ENCODE measurements at regions not wholly inside any gene's neighbourhood (a gene's known extent, or its start where the extent isn't known, plus 50 kb on each side); places are given as distances from the start of the nearest gene placed in this dataset.

- H3K36me3 Mint-ChIP-seq (ENCODE audit: insufficient read depth, unreplicated experiment) = no peaks in the 10 kb centered on the region
- no TSS peak for BruUV-seq (replicated peaks)
- Histone ChIP-seq H3K4me1 (no peaks in the 10 kb centered on the region), H3K9me3 (no peaks in the 10 kb centered on the region), H3K36me3 (ENCODE audit: control insufficient read depth, insufficient read depth, low read length) (no peaks in the 10 kb centered on the region), H3K27me3 (replicated peaks; ENCODE audit: control insufficient read depth, insufficient read depth, low read length) (no peaks in the 10 kb centered on the region), H3K4me3 (ENCODE audit: low read depth, low read length) (no peak overlapping the region)
- intact Hi-C loops (cut with micrococcal nuclease; ENCODE audit: unreplicated experiment) = no loop called here
- no peaks in the 10 kb centered on the region for H3K27me3 Mint-ChIP-seq (ENCODE audit: insufficient read depth, unreplicated experiment)
- no peaks in the 10 kb centered on the region for H3K4me1 Mint-ChIP-seq (ENCODE audit: low read depth, unreplicated experiment)
- TF ChIP-seq, protein P1, sequence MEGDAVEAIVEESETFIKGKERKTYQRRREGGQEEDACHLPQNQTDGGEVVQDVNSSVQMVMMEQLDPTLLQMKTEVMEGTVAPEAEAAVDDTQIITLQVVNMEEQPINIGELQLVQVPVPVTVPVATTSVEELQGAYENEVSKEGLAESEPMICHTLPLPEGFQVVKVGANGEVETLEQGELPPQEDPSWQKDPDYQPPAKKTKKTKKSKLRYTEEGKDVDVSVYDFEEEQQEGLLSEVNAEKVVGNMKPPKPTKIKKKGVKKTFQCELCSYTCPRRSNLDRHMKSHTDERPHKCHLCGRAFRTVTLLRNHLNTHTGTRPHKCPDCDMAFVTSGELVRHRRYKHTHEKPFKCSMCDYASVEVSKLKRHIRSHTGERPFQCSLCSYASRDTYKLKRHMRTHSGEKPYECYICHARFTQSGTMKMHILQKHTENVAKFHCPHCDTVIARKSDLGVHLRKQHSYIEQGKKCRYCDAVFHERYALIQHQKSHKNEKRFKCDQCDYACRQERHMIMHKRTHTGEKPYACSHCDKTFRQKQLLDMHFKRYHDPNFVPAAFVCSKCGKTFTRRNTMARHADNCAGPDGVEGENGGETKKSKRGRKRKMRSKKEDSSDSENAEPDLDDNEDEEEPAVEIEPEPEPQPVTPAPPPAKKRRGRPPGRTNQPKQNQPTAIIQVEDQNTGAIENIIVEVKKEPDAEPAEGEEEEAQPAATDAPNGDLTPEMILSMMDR (IDR thresholded peaks at IDR 0.05; ENCODE audit: insufficient read depth in 1 of 2, low read depth in 1 of 2, low read length in 1 of 2, severe bottlenecking in 1 of 2, unreplicated experiment in 1 of 2) = no peak
- no peak overlapping the region for H3K27ac Mint-ChIP-seq (ENCODE audit: unreplicated experiment)
- POLR2A ChIA-PET = no interaction called here
- CTCF ChIA-PET = no interaction called here
- H3K9me3 Mint-ChIP-seq (ENCODE audit: unreplicated experiment) = no peaks in the 10 kb centered on the region
- DNase-seq = no peak
- no peak overlapping the region for H3K4me3 Mint-ChIP-seq (ENCODE audit: unreplicated experiment)
Measured at GRCh38 chr2:4073026-4073569, 369.7 kb downstream of the DCDC2C start.

DNA sequence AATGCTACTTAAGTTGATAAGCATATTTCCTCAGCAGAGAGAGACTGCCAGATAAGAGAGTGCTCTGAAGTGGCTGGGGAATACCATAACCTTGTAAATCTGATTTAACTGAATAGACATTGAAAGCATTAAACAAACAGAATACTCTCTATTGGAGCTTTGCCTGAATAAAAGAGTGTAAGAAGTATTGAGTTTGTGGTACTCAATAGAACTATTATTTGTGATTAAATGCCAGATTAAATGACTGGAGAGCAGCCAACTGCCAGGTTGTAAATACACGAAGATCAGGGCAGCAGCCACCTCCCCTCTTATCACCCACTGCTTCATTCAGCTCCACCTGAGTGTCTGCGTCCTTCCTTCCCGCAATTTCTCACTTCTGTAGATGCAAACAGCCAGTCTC is 373.6 kb downstream of the DCDC2C start:
- H3K4me3 ChIP-seq (ENCODE audit: low read depth, low read length) = no peak overlapping the region
- TF ChIP-seq, protein P1 (IDR thresholded peaks at IDR 0.05; ENCODE audit: insufficient read depth in 1 of 2, low read depth in 1 of 2, low read length in 1 of 2, severe bottlenecking in 1 of 2, unreplicated experiment in 1 of 2) = no peak
- no peaks in the 10 kb centered on the region for H3K9me3 ChIP-seq
- DNase-seq = no peak
- no peaks in the 10 kb centered on the region for H3K36me3 Mint-ChIP-seq (ENCODE audit: insufficient read depth, unreplicated experiment)
- ChIA-PET POLR2A (no interaction called here), CTCF (no interaction called here)
- H3K27me3 ChIP-seq (replicated peaks; ENCODE audit: control insufficient read depth, insufficient read depth, low read length) = no peaks in the 10 kb centered on the region
- H3K27ac Mint-ChIP-seq (ENCODE audit: unreplicated experiment) = no peak overlapping the region
- H3K27me3 Mint-ChIP-seq (ENCODE audit: insufficient read depth, unreplicated experiment) = no peaks in the 10 kb centered on the region
- H3K4me1 ChIP-seq = no peaks in the 10 kb centered on the region
- no peak overlapping the region for H3K4me3 Mint-ChIP-seq (ENCODE audit: unreplicated experiment)
- BruUV-seq (replicated peaks) = no TSS peak
- H3K9me3 Mint-ChIP-seq (ENCODE audit: unreplicated experiment) = no peaks in the 10 kb centered on the region
- intact Hi-C loops (cut with micrococcal nuclease; ENCODE audit: unreplicated experiment) = no loop called here
- no peaks in the 10 kb centered on the region for H3K36me3 ChIP-seq (ENCODE audit: control insufficient read depth, insufficient read depth, low read length)
- no peaks in the 10 kb centered on the region for H3K4me1 Mint-ChIP-seq (ENCODE audit: low read depth, unreplicated experiment)

DNA sequence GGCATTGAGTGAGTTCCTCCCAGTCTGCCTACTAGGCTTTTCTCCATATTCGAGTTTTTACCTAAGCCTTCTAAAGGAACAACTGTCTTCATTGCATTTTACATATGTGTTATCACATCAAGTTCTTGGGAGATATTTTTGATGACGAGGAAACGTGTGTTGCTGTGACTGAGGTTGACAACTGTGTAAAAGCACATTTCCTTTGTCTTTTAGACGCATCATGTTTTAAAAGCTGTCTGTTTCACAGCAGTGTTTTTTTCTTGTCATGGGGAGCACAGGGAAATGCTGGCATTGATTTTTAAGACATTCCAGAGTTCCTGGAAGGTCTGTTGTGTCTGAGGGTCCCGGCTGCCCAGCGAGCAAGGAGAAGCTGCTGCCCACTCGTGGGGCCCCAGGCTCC is 381.8 kb downstream of the DCDC2C start:
- Histone ChIP-seq H3K36me3 (ENCODE audit: control insufficient read depth, insufficient read depth, low read length) (no peaks in the 10 kb centered on the region), H3K9me3 (no peaks in the 10 kb centered on the region), H3K27me3 (replicated peaks; ENCODE audit: control insufficient read depth, insufficient read depth, low read length) (no peaks in the 10 kb centered on the region), H3K4me1 (no peaks in the 10 kb centered on the region), H3K4me3 (ENCODE audit: low read depth, low read length) (no peak overlapping the region)
- BruUV-seq (replicated peaks) = no TSS peak
- Mint-ChIP-seq H3K4me3 (ENCODE audit: unreplicated experiment) (no peak overlapping the region), H3K4me1 (ENCODE audit: low read depth, unreplicated experiment) (no peaks in the 10 kb centered on the region), H3K36me3 (ENCODE audit: insufficient read depth, unreplicated experiment) (no peaks in the 10 kb centered on the region), H3K27ac (ENCODE audit: unreplicated experiment) (no peak overlapping the region), H3K27me3 (ENCODE audit: insufficient read depth, unreplicated experiment) (peaks cover 7% of the 10 kb centered on the region), H3K9me3 (ENCODE audit: unreplicated experiment) (peaks cover 11% of the 10 kb centered on the region)
- intact Hi-C loops (cut with micrococcal nuclease; ENCODE audit: unreplicated experiment) = no loop called here
- ChIA-PET CTCF (no interaction called here), POLR2A (no interaction called here)
- TF ChIP-seq, protein P1 (IDR thresholded peaks at IDR 0.05; ENCODE audit: insufficient read depth in 1 of 2, low read depth in 1 of 2, low read length in 1 of 2, severe bottlenecking in 1 of 2, unreplicated experiment in 1 of 2) = no peak
- DNase-seq = no peak

All from Caco-2 (cell line).